ENCODE measurements at regions not wholly inside any gene's neighbourhood (a gene's known extent, or its start where the extent isn't known, plus 50 kb on each side); places are given as distances from the start of the nearest gene placed in this dataset.

DNA sequence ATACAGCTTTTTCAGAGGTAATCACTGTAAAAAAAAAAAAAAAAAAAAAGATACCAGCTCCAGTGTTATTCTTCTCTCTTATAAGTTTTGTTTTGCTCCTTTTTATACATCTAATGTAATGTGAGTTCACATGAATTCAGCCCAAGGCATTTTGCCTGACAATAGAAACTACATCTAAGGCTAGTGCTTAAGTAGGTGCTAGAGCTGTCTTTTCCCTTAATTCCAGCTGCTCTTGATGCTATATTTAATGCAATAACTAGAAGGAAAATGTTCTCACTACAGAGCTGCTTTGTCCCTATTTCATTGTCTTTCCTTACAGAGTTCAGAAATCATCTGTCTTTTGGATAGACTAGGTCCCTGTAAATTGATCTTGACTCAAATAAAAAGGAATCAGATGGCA is 150.1 kb downstream of the NAA11 start:
- H2BK5ac ChIP-seq (ENCODE audit: insufficient read length, low read length): no peak overlapping the region
- H3K4me1 Mint-ChIP-seq: no peaks in the 10 kb centered on the region
- H3T11ph ChIP-seq (ENCODE audit: low read length): no peak overlapping the region
- H2BK12ac ChIP-seq (ENCODE audit: insufficient read length, low read depth, low read length): no peak overlapping the region
- no peaks in the 10 kb centered on the region for H3K23me2 ChIP-seq (ENCODE audit: insufficient read length, low read depth, low read length, poor library complexity, severe bottlenecking)
- H2BK120ac ChIP-seq (ENCODE audit: low read depth, low read length, poor library complexity, severe bottlenecking): no peak overlapping the region
- H3K27ac Mint-ChIP-seq: no peak overlapping the region
- H3K14ac ChIP-seq (ENCODE audit: insufficient read depth, low read length): no peak overlapping the region
- no peak overlapping the region for H3K23ac ChIP-seq (ENCODE audit: insufficient read length, low read depth, low read length)
- no peak overlapping the region for H4K91ac ChIP-seq (ENCODE audit: insufficient read length, low read depth, low read length)
- no peak overlapping the region for H3K27ac ChIP-seq (ENCODE audit: insufficient read length, low read depth, low read length)
- H3K4ac ChIP-seq (ENCODE audit: low read depth, low read length): no peak overlapping the region
- H2BK15ac ChIP-seq (ENCODE audit: low read depth, low read length): no peak overlapping the region
- H3K4me1 ChIP-seq (ENCODE audit: insufficient read depth, low read length): no peaks in the 10 kb centered on the region
- no peak overlapping the region for H4K8ac ChIP-seq (replicated peaks; ENCODE audit: insufficient read length, low read depth, low read length)
- H3K4me3 Mint-ChIP-seq: no peak overlapping the region
- no peak overlapping the region for H2BK20ac ChIP-seq (ENCODE audit: low read depth, low read length, poor library complexity, severe bottlenecking)
- H3K79me2 ChIP-seq (ENCODE audit: insufficient read depth, low read length): no peaks in the 10 kb centered on the region
- no peak overlapping the region for H3K56ac ChIP-seq (ENCODE audit: insufficient read length, low read depth, low read length)
- DNase-seq: no peak
- no peaks in the 10 kb centered on the region for H3K27me3 ChIP-seq (ENCODE audit: insufficient read depth, low read length)
- H3K18ac ChIP-seq (ENCODE audit: insufficient read length, low read depth, low read length): no peak overlapping the region
- TF ChIP-seq, protein P1, sequence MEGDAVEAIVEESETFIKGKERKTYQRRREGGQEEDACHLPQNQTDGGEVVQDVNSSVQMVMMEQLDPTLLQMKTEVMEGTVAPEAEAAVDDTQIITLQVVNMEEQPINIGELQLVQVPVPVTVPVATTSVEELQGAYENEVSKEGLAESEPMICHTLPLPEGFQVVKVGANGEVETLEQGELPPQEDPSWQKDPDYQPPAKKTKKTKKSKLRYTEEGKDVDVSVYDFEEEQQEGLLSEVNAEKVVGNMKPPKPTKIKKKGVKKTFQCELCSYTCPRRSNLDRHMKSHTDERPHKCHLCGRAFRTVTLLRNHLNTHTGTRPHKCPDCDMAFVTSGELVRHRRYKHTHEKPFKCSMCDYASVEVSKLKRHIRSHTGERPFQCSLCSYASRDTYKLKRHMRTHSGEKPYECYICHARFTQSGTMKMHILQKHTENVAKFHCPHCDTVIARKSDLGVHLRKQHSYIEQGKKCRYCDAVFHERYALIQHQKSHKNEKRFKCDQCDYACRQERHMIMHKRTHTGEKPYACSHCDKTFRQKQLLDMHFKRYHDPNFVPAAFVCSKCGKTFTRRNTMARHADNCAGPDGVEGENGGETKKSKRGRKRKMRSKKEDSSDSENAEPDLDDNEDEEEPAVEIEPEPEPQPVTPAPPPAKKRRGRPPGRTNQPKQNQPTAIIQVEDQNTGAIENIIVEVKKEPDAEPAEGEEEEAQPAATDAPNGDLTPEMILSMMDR (conservative IDR thresholded peaks at IDR 0.05): no peak
- H4K20me1 ChIP-seq (ENCODE audit: control insufficient read depth, insufficient read depth, insufficient read length): no peaks in the 10 kb centered on the region
- no peak overlapping the region for H2AFZ ChIP-seq (ENCODE audit: low read length)
- no peaks in the 10 kb centered on the region for H3K36me3 Mint-ChIP-seq (ENCODE audit: insufficient read depth in 1 of 3, low read depth in 3 of 3)
- H3K79me1 ChIP-seq (ENCODE audit: insufficient read depth, low read depth, low read length, poor library complexity, severe bottlenecking): no peaks in the 10 kb centered on the region
- no peaks in the 10 kb centered on the region for H3K27me3 Mint-ChIP-seq (ENCODE audit: low read depth)
- H3K9me3 Mint-ChIP-seq: no peaks in the 10 kb centered on the region; a peak in 1 of 5 replicates
- no peak overlapping the region for H3K9ac ChIP-seq (ENCODE audit: extremely low read depth, insufficient read length, low read length)
- no peaks in the 10 kb centered on the region for H3K9me3 ChIP-seq (ENCODE audit: control insufficient read depth, low read depth, low read length)
- H2AK5ac ChIP-seq (ENCODE audit: insufficient read length, low read length): no peak overlapping the region
- no peak overlapping the region for H3K4me2 ChIP-seq (ENCODE audit: insufficient read depth, insufficient read length, low read length)
- H4K5ac ChIP-seq (ENCODE audit: insufficient read length, low read depth, low read length): no peak overlapping the region

Data from H9 (cell line).